HEK293T (cell line): ENCODE measurements at regions not wholly inside any gene's neighbourhood (a gene's known extent, or its start where the extent isn't known, plus 50 kb on each side); places are given as distances from the start of the nearest gene placed in this dataset.

Experiments used
- ARNT ChIP-seq: fragments of 450-650 bp; IDR thresholded peaks from 2 replicates; pipeline ENCODE4 v1.6.1; 2017; ENCODE audit warnings: mild to moderate bottlenecking
- BHLHE40 ChIP-seq: fragments of 450-650 bp; IDR thresholded peaks from 2 replicates; pipeline ENCODE4 v1.6.1; 2016; ENCODE audit warnings: mild to moderate bottlenecking, moderate library complexity, borderline replicate concordance
- ELF4 ChIP-seq: fragments of 450-650 bp; IDR thresholded peaks from 2 replicates; pipeline ENCODE4 v1.6.1; 2017; ENCODE audit warnings: antibody characterized with exemption
- FOXA1 ChIP-seq: fragments of 450-650 bp; IDR thresholded peaks from 2 replicates; pipeline ENCODE4 v1.6.1; 2016; ENCODE audit warnings: mild to moderate bottlenecking
- FOXK2 ChIP-seq: fragments of 450-650 bp; IDR thresholded peaks from 2 replicates; pipeline ENCODE4 v1.6.1; 2016; ENCODE audit warnings: mild to moderate bottlenecking
- FOXM1 ChIP-seq: fragments of 450-650 bp; IDR thresholded peaks from 2 replicates; pipeline ENCODE4 v1.6.1; 2017; ENCODE audit warnings: mild to moderate bottlenecking, borderline replicate concordance
- HDGF ChIP-seq: fragments of 450-650 bp; IDR thresholded peaks from 2 replicates; pipeline ENCODE4 v1.6.1; 2017; ENCODE audit warnings: antibody characterized with exemption, borderline replicate concordance
- L3MBTL2 ChIP-seq: fragments of 450-650 bp; conservative IDR thresholded peaks from 2 replicates; pipeline ENCODE4 v1.6.1; 2016; ENCODE audit warnings: mild to moderate bottlenecking
- NFRKB ChIP-seq: fragments of 450-650 bp; IDR thresholded peaks from 2 replicates; pipeline ENCODE4 v1.6.1; 2016; ENCODE audit warnings: mild to moderate bottlenecking, moderate library complexity
- PKNOX1 ChIP-seq: fragments of 450-650 bp; IDR thresholded peaks from 2 replicates; pipeline ENCODE4 v1.6.1; 2016
- SP1 ChIP-seq: fragments of 450-650 bp; IDR thresholded peaks from 2 replicates; pipeline ENCODE4 v1.6.1; 2017
- SUZ12 ChIP-seq: fragments of 450-650 bp; IDR thresholded peaks from 2 replicates; pipeline ENCODE4 v1.6.1; 2016; ENCODE audit warnings: mild to moderate bottlenecking
- TARDBP ChIP-seq: fragments of 450-650 bp; IDR thresholded peaks from 2 replicates; pipeline ENCODE4 v1.6.1; 2016
- ZNF384 ChIP-seq: fragments of 450-650 bp; IDR thresholded peaks from 2 replicates; pipeline ENCODE4 v1.6.1; 2016

GRCh38 chr1:194466706-194467105, 1280.3 kb upstream of the B3GALT2 start:
- TF ChIP-seq ELF4 (no peak), NFRKB (no peak), L3MBTL2 (no peak), ZNF384 (no peak), PKNOX1 (no peak), SUZ12 (no peak), BHLHE40 (no peak), HDGF (no peak), TARDBP (no peak), SP1 (no peak), FOXA1 (no peak), FOXM1 (no peak), ARNT (no peak), FOXK2 (no peak)
